ENCODE measurements at regions not wholly inside any gene's neighbourhood (a gene's known extent, or its start where the extent isn't known, plus 50 kb on each side); places are given as distances from the start of the nearest gene placed in this dataset.

- no peak for DNase-seq (ENCODE audit: low read depth)
Observed at GRCh38 chr9:89808756-89809181, 204.0 kb downstream of the GADD45G start.

- no peak for DNase-seq (ENCODE audit: low read depth)
Observed at GRCh38 chr9:89810431-89810830, 205.6 kb downstream of the GADD45G start.

GRCh38 chr9:89811356-89811755, 206.5 kb downstream of the GADD45G start:
- DNase-seq (ENCODE audit: low read depth): no peak

- no peak for DNase-seq (ENCODE audit: low read depth)
Observed at GRCh38 chr9:89811886-89812450, 207.2 kb downstream of the GADD45G start.

- no peak for DNase-seq (ENCODE audit: low read depth)
Observed at GRCh38 chr9:89812556-89813181, 207.9 kb downstream of the GADD45G start.

- DNase-seq (ENCODE audit: low read depth): no peak
Observed at GRCh38 chr9:89813482-89813881, 208.7 kb downstream of the GADD45G start.

- no peak for DNase-seq (ENCODE audit: low read depth)
Observed at GRCh38 chr9:89814340-89815040, 209.7 kb downstream of the GADD45G start.

- DNase-seq (ENCODE audit: low read depth): no peak
Observed at GRCh38 chr9:89815061-89815902, 210.5 kb downstream of the GADD45G start.

- no peak for DNase-seq (ENCODE audit: low read depth)
Observed at GRCh38 chr9:89815903-89816573, 211.2 kb downstream of the GADD45G start.

GRCh38 chr9:89817151-89817950, 212.5 kb downstream of the GADD45G start:
- DNase-seq (ENCODE audit: low read depth): no peak

- DNase-seq (ENCODE audit: low read depth): no peak
Observed at GRCh38 chr9:89820337-89820736, 215.5 kb downstream of the GADD45G start.

GRCh38 chr9:89821081-89821480, 216.3 kb downstream of the GADD45G start:
- no peak for DNase-seq (ENCODE audit: low read depth)

- DNase-seq (ENCODE audit: low read depth): no peak
Observed at GRCh38 chr9:89822996-89823395, 218.2 kb downstream of the GADD45G start.

- DNase-seq (ENCODE audit: low read depth): no peak
Observed at GRCh38 chr9:89825669-89826068, 220.9 kb downstream of the GADD45G start.

- no peak for DNase-seq (ENCODE audit: low read depth)
Observed at GRCh38 chr9:89826186-89826585, 221.4 kb downstream of the GADD45G start.

GRCh38 chr9:89829346-89829745, 224.5 kb downstream of the GADD45G start:
- no peak for DNase-seq (ENCODE audit: low read depth)

- DNase-seq (ENCODE audit: low read depth): no peak
Observed at GRCh38 chr9:89835666-89836065, 230.9 kb downstream of the GADD45G start.

GRCh38 chr9:89837162-89837933, 232.5 kb downstream of the GADD45G start:
- DNase-seq (ENCODE audit: low read depth): no peak

GRCh38 chr9:89837934-89838310, 233.1 kb downstream of the GADD45G start:
- no peak for DNase-seq (ENCODE audit: low read depth)

GRCh38 chr9:89838621-89839020, 233.8 kb downstream of the GADD45G start:
- DNase-seq (ENCODE audit: low read depth): no peak

Data from activated T-helper 1 cell treated with Interleukin-2 at 50 U/mL for 16 hours (primary cell).